ENCODE measurements at regions not wholly inside any gene's neighbourhood (a gene's known extent, or its start where the extent isn't known, plus 50 kb on each side); places are given as distances from the start of the nearest gene placed in this dataset.
"Not testable (repeated sequence)": the region's sequence is repeated elsewhere in the genome, so short reads cannot be mapped to it uniquely, and the experiment has no call there.

- DNase-seq = no peak
Observed at GRCh38 chr16:11416228-11417001, 71.2 kb downstream of the RMI2 start.

GRCh38 chr16:11417487-11417886 lies 72.2 kb downstream of the RMI2 start:
- no peak for DNase-seq

- DNase-seq = no peak
Observed at GRCh38 chr16:11418506-11418905, 73.2 kb downstream of the RMI2 start.

- not testable (repeated sequence) for DNase-seq
Observed at GRCh38 chr16:11420067-11420466, 74.8 kb downstream of the RMI2 start.

GRCh38 chr16:11420895-11421294 lies 75.6 kb downstream of the RMI2 start:
- DNase-seq = no peak

- DNase-seq = no peak
Observed at GRCh38 chr16:11422381-11423314, 77.4 kb downstream of the RMI2 start.

- no peak for DNase-seq
Observed at GRCh38 chr16:11423315-11424117, 78.3 kb downstream of the RMI2 start.

GRCh38 chr16:11424118-11424460 lies 78.8 kb downstream of the RMI2 start:
- no peak for DNase-seq

GRCh38 chr16:11425140-11425539 lies 79.9 kb downstream of the RMI2 start:
- DNase-seq = no peak

GRCh38 chr16:11428623-11428953 lies 83.3 kb downstream of the RMI2 start:
- no peak for DNase-seq

- DNase-seq = no peak
Observed at GRCh38 chr16:11429123-11429522, 83.9 kb downstream of the RMI2 start.

GRCh38 chr16:11429823-11430222 lies 84.6 kb downstream of the RMI2 start:
- DNase-seq = no peak

- DNase-seq = no peak
Observed at GRCh38 chr16:11430601-11431317, 85.5 kb downstream of the RMI2 start.

- DNase-seq = no peak
Observed at GRCh38 chr16:11431915-11432465, 86.7 kb downstream of the RMI2 start.

- no peak for DNase-seq
Observed at GRCh38 chr16:11432856-11433395, 87.7 kb downstream of the RMI2 start.

- no peak for DNase-seq
Observed at GRCh38 chr16:11435576-11435975, 90.3 kb downstream of the RMI2 start.

- DNase-seq = no peak
Observed at GRCh38 chr16:11437069-11437468, 91.8 kb downstream of the RMI2 start.

GRCh38 chr16:11439790-11440656 lies 94.8 kb downstream of the RMI2 start:
- DNase-seq = no peak

GRCh38 chr16:11440657-11441012 lies 95.4 kb downstream of the RMI2 start:
- no peak for DNase-seq

- no peak for DNase-seq
Observed at GRCh38 chr16:11445486-11445885, 100.2 kb downstream of the RMI2 start.

GRCh38 chr16:11446566-11447119 lies 101.4 kb downstream of the RMI2 start:
- DNase-seq = no peak

Data from stimulated activated naive CD4-positive, alpha-beta T cell treated with Interleukin-2 at 50 U/mL for 16 hours (primary cell).